ENCODE measurements at regions not wholly inside any gene's neighbourhood (a gene's known extent, or its start where the extent isn't known, plus 50 kb on each side); places are given as distances from the start of the nearest gene placed in this dataset.

- peaks cover 0 to 6% (median 5%) of the 10 kb centered on the region in 3 donors for H3K27me3 ChIP-seq
- no peaks in the 10 kb centered on the region for H3K36me3 ChIP-seq
- no peak for TF ChIP-seq EP300 (IDR thresholded peaks at IDR 0.05)
- TF ChIP-seq, protein P1, sequence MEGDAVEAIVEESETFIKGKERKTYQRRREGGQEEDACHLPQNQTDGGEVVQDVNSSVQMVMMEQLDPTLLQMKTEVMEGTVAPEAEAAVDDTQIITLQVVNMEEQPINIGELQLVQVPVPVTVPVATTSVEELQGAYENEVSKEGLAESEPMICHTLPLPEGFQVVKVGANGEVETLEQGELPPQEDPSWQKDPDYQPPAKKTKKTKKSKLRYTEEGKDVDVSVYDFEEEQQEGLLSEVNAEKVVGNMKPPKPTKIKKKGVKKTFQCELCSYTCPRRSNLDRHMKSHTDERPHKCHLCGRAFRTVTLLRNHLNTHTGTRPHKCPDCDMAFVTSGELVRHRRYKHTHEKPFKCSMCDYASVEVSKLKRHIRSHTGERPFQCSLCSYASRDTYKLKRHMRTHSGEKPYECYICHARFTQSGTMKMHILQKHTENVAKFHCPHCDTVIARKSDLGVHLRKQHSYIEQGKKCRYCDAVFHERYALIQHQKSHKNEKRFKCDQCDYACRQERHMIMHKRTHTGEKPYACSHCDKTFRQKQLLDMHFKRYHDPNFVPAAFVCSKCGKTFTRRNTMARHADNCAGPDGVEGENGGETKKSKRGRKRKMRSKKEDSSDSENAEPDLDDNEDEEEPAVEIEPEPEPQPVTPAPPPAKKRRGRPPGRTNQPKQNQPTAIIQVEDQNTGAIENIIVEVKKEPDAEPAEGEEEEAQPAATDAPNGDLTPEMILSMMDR (IDR thresholded peaks at IDR 0.05) = no peak
- no peak for TF ChIP-seq POLR2AphosphoS5 (IDR thresholded peaks at IDR 0.05)
- TF ChIP-seq POLR2A (IDR thresholded peaks at IDR 0.05) = no peak
- H3K4me1 ChIP-seq = no peaks in the 10 kb centered on the region
- intact Hi-C loops (cut with DNase I; ENCODE audit: low total_unique reads) = no loop called here
- 83 to 90% (median 86%) methylated on average over 3 of the region's 3 CpGs for WGBS, 5 donors
- no peak for DNase-seq
- no peak overlapping the region for H3K4me3 ChIP-seq
- no peak overlapping the region for H3K27ac ChIP-seq
- peaks cover 0 to under 1% (median 0%) of the 10 kb centered on the region in 4 donors for H3K9me3 ChIP-seq
Measured at GRCh38 chrX:151796576-151796975, 62.0 kb downstream of the CNGA2 start.

- H3K9me3 ChIP-seq = peaks cover 0 to 8% (median 3%) of the 10 kb centered on the region in 4 donors
- peaks cover 0 to 7% (median 0%) of the 10 kb centered on the region in 3 donors for H3K27me3 ChIP-seq
- H3K4me1 ChIP-seq = no peaks in the 10 kb centered on the region
- no peaks in the 10 kb centered on the region for H3K36me3 ChIP-seq
- WGBS, 5 donors = 45 to 81% (median 70%) methylated on average over 4 to 7 of the region's 7 CpGs
- DNase-seq = no peak
- no peak overlapping the region for H3K4me3 ChIP-seq
- TF ChIP-seq EP300 (IDR thresholded peaks at IDR 0.05) (no peak), POLR2A (IDR thresholded peaks at IDR 0.05) (no peak), POLR2AphosphoS5 (IDR thresholded peaks at IDR 0.05) (no peak)
- TF ChIP-seq, protein P1 (IDR thresholded peaks at IDR 0.05) = no peak
- H3K27ac ChIP-seq = no peak overlapping the region
- intact Hi-C loops (cut with DNase I; ENCODE audit: low total_unique reads) = no loop called here
Measured at GRCh38 chrX:151801980-151802379, 67.4 kb downstream of the CNGA2 start.

DNA sequence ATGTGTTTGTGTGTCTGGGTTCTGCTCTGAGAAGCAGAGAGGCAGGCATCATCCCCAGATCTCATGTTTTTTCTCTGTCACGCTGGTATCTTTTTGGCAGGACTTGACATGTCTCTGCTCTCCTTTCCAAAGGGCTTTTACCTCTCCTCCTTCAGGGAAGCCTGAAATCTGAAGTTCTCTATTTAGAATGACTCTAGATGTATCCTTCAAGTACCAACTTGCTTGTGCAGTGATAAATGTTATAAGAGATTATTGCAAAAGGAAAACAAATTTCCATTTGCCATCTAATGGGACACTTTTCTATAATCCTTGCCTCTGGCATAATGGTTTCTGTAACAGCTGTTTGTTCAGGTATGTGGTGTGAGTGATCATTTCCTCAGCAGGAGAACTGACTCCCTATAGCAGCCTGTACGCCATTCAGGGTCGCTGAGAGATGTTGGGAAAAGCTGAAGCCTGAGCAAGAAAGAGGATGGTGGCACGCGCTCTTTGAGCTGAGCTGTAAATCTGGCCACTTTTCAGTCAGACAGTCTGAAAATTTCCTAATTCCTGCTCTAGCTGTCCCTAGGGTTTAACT lies 72.5 kb downstream of the CNGA2 start:
- Histone ChIP-seq H3K9me3 (peaks cover 0 to 4% (median 1%) of the 10 kb centered on the region in 4 donors), H3K36me3 (no peaks in the 10 kb centered on the region), H3K4me1 (no peaks in the 10 kb centered on the region), H3K27me3 (no peaks in the 10 kb centered on the region), H3K4me3 (no peak overlapping the region), H3K27ac (no peak overlapping the region)
- intact Hi-C loops (cut with DNase I; ENCODE audit: low total_unique reads) = no loop called here
- DNase-seq = no peak
- 68 to 92% (median 83%) methylated on average over 5 of the region's 5 CpGs for WGBS, 5 donors
- no peak for TF ChIP-seq POLR2AphosphoS5 (IDR thresholded peaks at IDR 0.05)
- TF ChIP-seq POLR2A (IDR thresholded peaks at IDR 0.05) = no peak
- TF ChIP-seq EP300 (IDR thresholded peaks at IDR 0.05) = no peak
- TF ChIP-seq, protein P1 (IDR thresholded peaks at IDR 0.05) = no peak

DNA sequence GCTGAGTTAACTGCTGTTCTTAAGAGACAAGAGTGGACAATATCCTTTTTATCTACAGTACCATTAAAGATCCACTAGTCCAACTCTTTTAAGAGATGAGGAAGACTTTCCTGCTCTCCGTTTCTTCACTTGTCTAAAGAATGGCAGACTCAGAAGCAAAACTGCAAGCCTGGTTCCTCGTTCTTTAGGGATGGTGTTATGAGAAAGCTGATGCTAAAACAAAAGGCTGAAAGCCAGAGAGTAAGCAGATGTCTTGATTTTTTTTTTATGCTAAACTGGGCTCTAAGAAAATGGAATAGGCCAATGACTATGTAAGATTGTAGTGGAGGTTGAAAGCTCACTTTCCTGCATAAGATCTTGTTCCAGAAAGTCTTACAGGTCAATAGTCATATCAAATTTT lies 78.1 kb downstream of the CNGA2 start:
- Histone ChIP-seq H3K4me1 (no peaks in the 10 kb centered on the region), H3K27ac (no peak overlapping the region)
- intact Hi-C loops (cut with DNase I; ENCODE audit: low total_unique reads) = no loop called here

More for the DNA sequence above, 78.1 kb downstream of the CNGA2 start:
- DNase-seq = no peak
- Histone ChIP-seq H3K36me3 (no peaks in the 10 kb centered on the region), H3K27me3 (no peaks in the 10 kb centered on the region), H3K9me3 (no peaks in the 10 kb centered on the region), H3K4me3 (no peak overlapping the region)
- TF ChIP-seq POLR2AphosphoS5 (IDR thresholded peaks at IDR 0.05) (no peak), EP300 (IDR thresholded peaks at IDR 0.05) (no peak), POLR2A (IDR thresholded peaks at IDR 0.05) (no peak)
- TF ChIP-seq, protein P1 (IDR thresholded peaks at IDR 0.05) = no peak
- WGBS, 5 donors = 35 to 65% (median 53%) methylated on average over 2 of the region's 2 CpGs
